ENCODE measurements at regions not wholly inside any gene's neighbourhood (a gene's known extent, or its start where the extent isn't known, plus 50 kb on each side); places are given as distances from the start of the nearest gene placed in this dataset.

DNA sequence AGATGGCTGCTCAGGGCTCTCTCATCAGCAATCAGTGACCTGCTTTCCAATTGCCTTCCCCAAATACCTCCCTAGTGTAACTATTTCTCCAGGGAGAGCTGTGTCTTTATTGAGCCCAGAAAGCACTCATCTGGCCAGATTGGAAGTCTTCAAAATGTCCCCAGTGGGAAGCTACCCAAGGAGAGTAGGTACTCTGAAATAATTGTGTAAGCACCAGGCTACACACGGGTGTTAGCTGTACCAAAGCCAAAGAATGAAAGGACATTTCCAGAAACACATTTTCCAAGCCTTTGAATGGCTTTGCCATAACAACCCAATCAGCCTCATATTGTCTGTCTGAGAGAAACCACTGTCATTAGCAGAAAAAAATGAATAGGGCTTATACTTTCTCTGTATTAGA is 318.8 kb downstream of the FAM170A start (continued):
- TF ChIP-seq ZNF302 (CRISPR knock-in tag; IDR thresholded peaks at IDR 0.05) (no peak), FOSL2 (IDR thresholded peaks at IDR 0.05) (no peak), FOSL2 (CRISPR knock-in tag; IDR thresholded peaks at IDR 0.05) (no peak), FOXS1 (CRISPR knock-in tag; IDR thresholded peaks at IDR 0.05) (no peak), FOSB (CRISPR knock-in tag; IDR thresholded peaks at IDR 0.05) (no peak), EHF (CRISPR knock-in tag; IDR thresholded peaks at IDR 0.05) (no peak), MYC (IDR thresholded peaks at IDR 0.05; ENCODE audit: borderline replicate concordance, low read length) (no peak), CBX2 (IDR thresholded peaks at IDR 0.05; ENCODE audit: borderline replicate concordance, low read depth) (no peak)

DNA sequence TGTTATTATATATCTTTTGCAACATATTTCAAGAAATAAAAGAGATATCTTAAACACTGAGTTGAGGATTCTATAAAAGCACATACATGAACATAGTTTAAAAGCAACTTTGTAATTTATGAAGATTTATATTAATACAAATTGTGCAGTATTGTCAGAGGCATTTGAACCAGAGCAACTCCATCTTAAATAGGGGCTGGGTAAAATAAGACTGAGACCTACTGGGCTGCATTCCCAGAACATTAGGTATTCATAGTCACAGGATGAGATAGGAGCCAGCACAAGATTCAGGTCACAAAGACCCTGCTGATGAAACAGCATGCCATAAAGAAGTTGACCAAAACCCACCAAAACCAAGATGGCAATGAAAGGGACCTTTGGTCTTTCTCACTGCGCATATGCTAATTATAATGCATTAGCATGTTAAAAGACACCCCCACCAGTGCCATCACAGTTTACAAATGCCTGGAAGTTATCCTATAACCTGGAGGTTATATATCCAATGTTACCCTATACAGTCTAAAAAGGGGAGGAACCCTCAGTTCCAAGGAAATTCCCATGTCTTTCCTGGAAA is 320.2 kb downstream of the FAM170A start:
- TF ChIP-seq, protein P1, sequence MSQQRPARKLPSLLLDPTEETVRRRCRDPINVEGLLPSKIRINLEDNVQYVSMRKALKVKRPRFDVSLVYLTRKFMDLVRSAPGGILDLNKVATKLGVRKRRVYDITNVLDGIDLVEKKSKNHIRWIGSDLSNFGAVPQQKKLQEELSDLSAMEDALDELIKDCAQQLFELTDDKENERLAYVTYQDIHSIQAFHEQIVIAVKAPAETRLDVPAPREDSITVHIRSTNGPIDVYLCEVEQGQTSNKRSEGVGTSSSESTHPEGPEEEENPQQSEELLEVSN (IDR thresholded peaks at IDR 0.05; ENCODE audit: borderline replicate concordance, low read depth) = no peak
- TF ChIP-seq, protein P2, sequence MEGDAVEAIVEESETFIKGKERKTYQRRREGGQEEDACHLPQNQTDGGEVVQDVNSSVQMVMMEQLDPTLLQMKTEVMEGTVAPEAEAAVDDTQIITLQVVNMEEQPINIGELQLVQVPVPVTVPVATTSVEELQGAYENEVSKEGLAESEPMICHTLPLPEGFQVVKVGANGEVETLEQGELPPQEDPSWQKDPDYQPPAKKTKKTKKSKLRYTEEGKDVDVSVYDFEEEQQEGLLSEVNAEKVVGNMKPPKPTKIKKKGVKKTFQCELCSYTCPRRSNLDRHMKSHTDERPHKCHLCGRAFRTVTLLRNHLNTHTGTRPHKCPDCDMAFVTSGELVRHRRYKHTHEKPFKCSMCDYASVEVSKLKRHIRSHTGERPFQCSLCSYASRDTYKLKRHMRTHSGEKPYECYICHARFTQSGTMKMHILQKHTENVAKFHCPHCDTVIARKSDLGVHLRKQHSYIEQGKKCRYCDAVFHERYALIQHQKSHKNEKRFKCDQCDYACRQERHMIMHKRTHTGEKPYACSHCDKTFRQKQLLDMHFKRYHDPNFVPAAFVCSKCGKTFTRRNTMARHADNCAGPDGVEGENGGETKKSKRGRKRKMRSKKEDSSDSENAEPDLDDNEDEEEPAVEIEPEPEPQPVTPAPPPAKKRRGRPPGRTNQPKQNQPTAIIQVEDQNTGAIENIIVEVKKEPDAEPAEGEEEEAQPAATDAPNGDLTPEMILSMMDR (IDR thresholded peaks at IDR 0.05) = no peak
- TF ChIP-seq EHF (CRISPR knock-in tag; IDR thresholded peaks at IDR 0.05) (no peak), CHD2 (IDR thresholded peaks at IDR 0.05; ENCODE audit: low read length, partially characterized antibody) (no peak), CBX2 (IDR thresholded peaks at IDR 0.05; ENCODE audit: borderline replicate concordance, low read depth) (no peak), TFCP2L1 (CRISPR knock-in tag; IDR thresholded peaks at IDR 0.05) (no peak), PHF8 (IDR thresholded peaks at IDR 0.05; ENCODE audit: borderline replicate concordance, low read depth) (no peak), RAD21 (conservative IDR thresholded peaks at IDR 0.05 in 1 of 2, IDR thresholded peaks at IDR 0.05 in 1 of 2) (no peak), JUNB (IDR thresholded peaks at IDR 0.05) (no peak), RFX5 (IDR thresholded peaks at IDR 0.05) (no peak), FOXS1 (CRISPR knock-in tag; IDR thresholded peaks at IDR 0.05) (no peak), MAFK (IDR thresholded peaks at IDR 0.05; ENCODE audit: partially characterized antibody) (no peak), NR3C1 (IDR thresholded peaks at IDR 0.05) (no peak), TP53 (CRISPR knock-in tag; IDR thresholded peaks at IDR 0.05) (no peak), HEYL (CRISPR knock-in tag; IDR thresholded peaks at IDR 0.05) (no peak), MAZ (IDR thresholded peaks at IDR 0.05; ENCODE audit: borderline replicate concordance, low read depth, low read length) (no peak), NPAS2 (CRISPR knock-in tag; IDR thresholded peaks at IDR 0.05; ENCODE audit: borderline replicate concordance) (no peak)
- TF ChIP-seq, protein P3, sequence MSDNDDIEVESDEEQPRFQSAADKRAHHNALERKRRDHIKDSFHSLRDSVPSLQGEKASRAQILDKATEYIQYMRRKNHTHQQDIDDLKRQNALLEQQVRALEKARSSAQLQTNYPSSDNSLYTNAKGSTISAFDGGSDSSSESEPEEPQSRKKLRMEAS (IDR thresholded peaks at IDR 0.05) = no peak
- TF ChIP-seq, protein P4, sequence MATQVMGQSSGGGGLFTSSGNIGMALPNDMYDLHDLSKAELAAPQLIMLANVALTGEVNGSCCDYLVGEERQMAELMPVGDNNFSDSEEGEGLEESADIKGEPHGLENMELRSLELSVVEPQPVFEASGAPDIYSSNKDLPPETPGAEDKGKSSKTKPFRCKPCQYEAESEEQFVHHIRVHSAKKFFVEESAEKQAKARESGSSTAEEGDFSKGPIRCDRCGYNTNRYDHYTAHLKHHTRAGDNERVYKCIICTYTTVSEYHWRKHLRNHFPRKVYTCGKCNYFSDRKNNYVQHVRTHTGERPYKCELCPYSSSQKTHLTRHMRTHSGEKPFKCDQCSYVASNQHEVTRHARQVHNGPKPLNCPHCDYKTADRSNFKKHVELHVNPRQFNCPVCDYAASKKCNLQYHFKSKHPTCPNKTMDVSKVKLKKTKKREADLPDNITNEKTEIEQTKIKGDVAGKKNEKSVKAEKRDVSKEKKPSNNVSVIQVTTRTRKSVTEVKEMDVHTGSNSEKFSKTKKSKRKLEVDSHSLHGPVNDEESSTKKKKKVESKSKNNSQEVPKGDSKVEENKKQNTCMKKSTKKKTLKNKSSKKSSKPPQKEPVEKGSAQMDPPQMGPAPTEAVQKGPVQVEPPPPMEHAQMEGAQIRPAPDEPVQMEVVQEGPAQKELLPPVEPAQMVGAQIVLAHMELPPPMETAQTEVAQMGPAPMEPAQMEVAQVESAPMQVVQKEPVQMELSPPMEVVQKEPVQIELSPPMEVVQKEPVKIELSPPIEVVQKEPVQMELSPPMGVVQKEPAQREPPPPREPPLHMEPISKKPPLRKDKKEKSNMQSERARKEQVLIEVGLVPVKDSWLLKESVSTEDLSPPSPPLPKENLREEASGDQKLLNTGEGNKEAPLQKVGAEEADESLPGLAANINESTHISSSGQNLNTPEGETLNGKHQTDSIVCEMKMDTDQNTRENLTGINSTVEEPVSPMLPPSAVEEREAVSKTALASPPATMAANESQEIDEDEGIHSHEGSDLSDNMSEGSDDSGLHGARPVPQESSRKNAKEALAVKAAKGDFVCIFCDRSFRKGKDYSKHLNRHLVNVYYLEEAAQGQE (IDR thresholded peaks at IDR 0.05) = no peak
- TF ChIP-seq, protein P5, sequence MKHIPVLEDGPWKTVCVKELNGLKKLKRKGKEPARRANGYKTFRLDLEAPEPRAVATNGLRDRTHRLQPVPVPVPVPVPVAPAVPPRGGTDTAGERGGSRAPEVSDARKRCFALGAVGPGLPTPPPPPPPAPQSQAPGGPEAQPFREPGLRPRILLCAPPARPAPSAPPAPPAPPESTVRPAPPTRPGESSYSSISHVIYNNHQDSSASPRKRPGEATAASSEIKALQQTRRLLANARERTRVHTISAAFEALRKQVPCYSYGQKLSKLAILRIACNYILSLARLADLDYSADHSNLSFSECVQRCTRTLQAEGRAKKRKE (CRISPR knock-in tag; IDR thresholded peaks at IDR 0.05; ENCODE audit: low read depth) = no peak
- H3K27ac ChIP-seq = no peak overlapping the region
- H3K4me2 ChIP-seq = no peak overlapping the region
- no peak overlapping the region for H3K4me3 ChIP-seq
- CTCF ChIA-PET = no interaction called here
- DNase-seq (ENCODE audit: low read depth in 1 of 2, low spot score in 1 of 2) (no peak), FAIRE-seq (no peak), ATAC-seq (no peak)
- POLR2A ChIA-PET = no interaction called here
- H3K4me1 ChIP-seq = no peaks in the 10 kb centered on the region
- no peaks in the 10 kb centered on the region for H3K9me3 ChIP-seq
- 0% methylated on average over 1 of the region's 1 CpG for WGBS (ENCODE audit: missing lambda C conversion rate)

Measured in A549 (cell line).